ENCODE measurements at regions not wholly inside any gene's neighbourhood (a gene's known extent, or its start where the extent isn't known, plus 50 kb on each side); places are given as distances from the start of the nearest gene placed in this dataset.

GRCh38 chr3:74165211-74165610 is 449.2 kb downstream of the CNTN3 start:
- TF ChIP-seq MXI1 (conservative IDR thresholded peaks at IDR 0.05; ENCODE audit: poor library complexity, severe bottlenecking), result no peak
- H3K36me3 ChIP-seq (ENCODE audit: insufficient read depth, low read length), result no peaks in the 10 kb centered on the region
- no peaks in the 10 kb centered on the region for H3K27me3 ChIP-seq (ENCODE audit: insufficient read depth, low read depth, low read length)

GRCh38 chr3:74149466-74149865 is 465.0 kb downstream of the CNTN3 start:
- Histone ChIP-seq H3K9ac (ENCODE audit: low read length) (no peak overlapping the region), H4K20me1 (ENCODE audit: insufficient read depth) (no peaks in the 10 kb centered on the region), H3K27ac (ENCODE audit: low read length) (no peak overlapping the region), H3K36me3 (ENCODE audit: insufficient read depth, low read length) (no peaks in the 10 kb centered on the region), H3K4me3 (ENCODE audit: low read length) (no peak overlapping the region), H2AFZ (ENCODE audit: low read depth, low read length) (no peak overlapping the region), H3K79me2 (replicated peaks; ENCODE audit: insufficient read depth, low read length) (no peaks in the 10 kb centered on the region), H3F3A (ENCODE audit: insufficient read depth, low read length, poor library complexity, severe bottlenecking) (no peaks in the 10 kb centered on the region), H3K9me2 (ENCODE audit: insufficient read depth, low read length) (no peaks in the 10 kb centered on the region), H3K4me2 (ENCODE audit: low read length) (no peak overlapping the region), H3K27me3 (ENCODE audit: insufficient read depth, low read depth, low read length) (no peaks in the 10 kb centered on the region), H3K9me3 (ENCODE audit: low read length) (no peaks in the 10 kb centered on the region)
- TF ChIP-seq MXI1 (conservative IDR thresholded peaks at IDR 0.05; ENCODE audit: poor library complexity, severe bottlenecking) (no peak), EZH2 (IDR thresholded peaks at IDR 0.05; ENCODE audit: borderline replicate concordance, insufficient read depth, low read length, poor library complexity, severe bottlenecking) (no peak), TAF1 (IDR thresholded peaks at IDR 0.05; ENCODE audit: low read depth) (no peak), POLR2AphosphoS5 (IDR thresholded peaks at IDR 0.05) (no peak), EP300 (conservative IDR thresholded peaks at IDR 0.05; ENCODE audit: poor library complexity, severe bottlenecking) (no peak), SMC3 (conservative IDR thresholded peaks at IDR 0.05; ENCODE audit: poor library complexity) (no peak), RAD21 (conservative IDR thresholded peaks at IDR 0.05) (no peak), REST (IDR thresholded peaks at IDR 0.05; ENCODE audit: borderline replicate concordance) (no peak)
- TF ChIP-seq, protein P1, sequence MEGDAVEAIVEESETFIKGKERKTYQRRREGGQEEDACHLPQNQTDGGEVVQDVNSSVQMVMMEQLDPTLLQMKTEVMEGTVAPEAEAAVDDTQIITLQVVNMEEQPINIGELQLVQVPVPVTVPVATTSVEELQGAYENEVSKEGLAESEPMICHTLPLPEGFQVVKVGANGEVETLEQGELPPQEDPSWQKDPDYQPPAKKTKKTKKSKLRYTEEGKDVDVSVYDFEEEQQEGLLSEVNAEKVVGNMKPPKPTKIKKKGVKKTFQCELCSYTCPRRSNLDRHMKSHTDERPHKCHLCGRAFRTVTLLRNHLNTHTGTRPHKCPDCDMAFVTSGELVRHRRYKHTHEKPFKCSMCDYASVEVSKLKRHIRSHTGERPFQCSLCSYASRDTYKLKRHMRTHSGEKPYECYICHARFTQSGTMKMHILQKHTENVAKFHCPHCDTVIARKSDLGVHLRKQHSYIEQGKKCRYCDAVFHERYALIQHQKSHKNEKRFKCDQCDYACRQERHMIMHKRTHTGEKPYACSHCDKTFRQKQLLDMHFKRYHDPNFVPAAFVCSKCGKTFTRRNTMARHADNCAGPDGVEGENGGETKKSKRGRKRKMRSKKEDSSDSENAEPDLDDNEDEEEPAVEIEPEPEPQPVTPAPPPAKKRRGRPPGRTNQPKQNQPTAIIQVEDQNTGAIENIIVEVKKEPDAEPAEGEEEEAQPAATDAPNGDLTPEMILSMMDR (IDR thresholded peaks at IDR 0.05; ENCODE audit: poor library complexity, severe bottlenecking), result no peak

More at GRCh38 chr3:74165211-74165610, 449.2 kb downstream of the CNTN3 start:
- Histone ChIP-seq H3K9ac (ENCODE audit: low read length) (no peak overlapping the region), H3K4me2 (ENCODE audit: low read length) (no peak overlapping the region), H3K9me2 (ENCODE audit: insufficient read depth, low read length) (no peaks in the 10 kb centered on the region), H4K20me1 (ENCODE audit: insufficient read depth) (no peaks in the 10 kb centered on the region), H3K9me3 (ENCODE audit: low read length) (no peaks in the 10 kb centered on the region), H3K79me2 (replicated peaks; ENCODE audit: insufficient read depth, low read length) (no peaks in the 10 kb centered on the region), H3K27ac (ENCODE audit: low read length) (no peak overlapping the region), H2AFZ (ENCODE audit: low read depth, low read length) (no peak overlapping the region), H3K4me3 (ENCODE audit: low read length) (no peak overlapping the region), H3F3A (ENCODE audit: insufficient read depth, low read length, poor library complexity, severe bottlenecking) (no peaks in the 10 kb centered on the region)

DNA sequence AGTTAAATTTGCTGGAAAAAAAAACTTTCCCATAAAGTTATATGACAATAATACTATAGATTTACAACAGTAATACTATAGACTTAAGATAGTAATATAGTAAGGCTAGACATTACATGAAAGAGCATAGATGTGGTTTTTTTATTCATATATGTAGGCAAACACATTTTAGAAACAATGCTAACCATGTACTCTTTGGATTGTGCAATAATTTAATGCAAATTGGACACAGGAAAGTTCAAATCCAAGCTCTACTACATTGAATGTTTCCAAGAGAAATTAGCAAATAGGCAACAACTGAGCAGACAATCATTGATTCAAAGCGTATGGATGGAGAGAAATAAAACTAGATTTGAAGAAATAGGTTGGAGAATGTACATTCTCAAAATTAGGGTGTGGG is 469.2 kb downstream of the CNTN3 start:
- no peak overlapping the region for H3K4me2 ChIP-seq (ENCODE audit: low read length)
- H3K36me3 ChIP-seq (ENCODE audit: insufficient read depth, low read length), result no peaks in the 10 kb centered on the region
- no peak for TF ChIP-seq TAF1 (IDR thresholded peaks at IDR 0.05; ENCODE audit: low read depth)
- no peak for TF ChIP-seq MXI1 (conservative IDR thresholded peaks at IDR 0.05; ENCODE audit: poor library complexity, severe bottlenecking)
- TF ChIP-seq SMC3 (conservative IDR thresholded peaks at IDR 0.05; ENCODE audit: poor library complexity), result no peak
- TF ChIP-seq RAD21 (conservative IDR thresholded peaks at IDR 0.05), result no peak
- TF ChIP-seq, protein P1 (IDR thresholded peaks at IDR 0.05; ENCODE audit: poor library complexity, severe bottlenecking), result no peak
- no peak for TF ChIP-seq EZH2 (IDR thresholded peaks at IDR 0.05; ENCODE audit: borderline replicate concordance, insufficient read depth, low read length, poor library complexity, severe bottlenecking)
- TF ChIP-seq POLR2AphosphoS5 (IDR thresholded peaks at IDR 0.05), result no peak
- TF ChIP-seq REST (IDR thresholded peaks at IDR 0.05; ENCODE audit: borderline replicate concordance), result no peak
- TF ChIP-seq EP300 (conservative IDR thresholded peaks at IDR 0.05; ENCODE audit: poor library complexity, severe bottlenecking), result no peak
- H3K27me3 ChIP-seq (ENCODE audit: insufficient read depth, low read depth, low read length), result no peaks in the 10 kb centered on the region
- H3K9me3 ChIP-seq (ENCODE audit: low read length), result no peaks in the 10 kb centered on the region
- no peaks in the 10 kb centered on the region for H3F3A ChIP-seq (ENCODE audit: insufficient read depth, low read length, poor library complexity, severe bottlenecking)
- H3K9ac ChIP-seq (ENCODE audit: low read length), result no peak overlapping the region
- no peak overlapping the region for H3K4me3 ChIP-seq (ENCODE audit: low read length)
- H2AFZ ChIP-seq (ENCODE audit: low read depth, low read length), result no peak overlapping the region
- H4K20me1 ChIP-seq (ENCODE audit: insufficient read depth), result no peaks in the 10 kb centered on the region
- H3K79me2 ChIP-seq (replicated peaks; ENCODE audit: insufficient read depth, low read length), result no peaks in the 10 kb centered on the region
- no peak overlapping the region for H3K27ac ChIP-seq (ENCODE audit: low read length)
- H3K9me2 ChIP-seq (ENCODE audit: insufficient read depth, low read length), result no peaks in the 10 kb centered on the region
